ENCODE measurements at regions not wholly inside any gene's neighbourhood (a gene's known extent, or its start where the extent isn't known, plus 50 kb on each side); places are given as distances from the start of the nearest gene placed in this dataset.
"Not testable (repeated sequence)": the region's sequence is repeated elsewhere in the genome, so short reads cannot be mapped to it uniquely, and the experiment has no call there.

DNA sequence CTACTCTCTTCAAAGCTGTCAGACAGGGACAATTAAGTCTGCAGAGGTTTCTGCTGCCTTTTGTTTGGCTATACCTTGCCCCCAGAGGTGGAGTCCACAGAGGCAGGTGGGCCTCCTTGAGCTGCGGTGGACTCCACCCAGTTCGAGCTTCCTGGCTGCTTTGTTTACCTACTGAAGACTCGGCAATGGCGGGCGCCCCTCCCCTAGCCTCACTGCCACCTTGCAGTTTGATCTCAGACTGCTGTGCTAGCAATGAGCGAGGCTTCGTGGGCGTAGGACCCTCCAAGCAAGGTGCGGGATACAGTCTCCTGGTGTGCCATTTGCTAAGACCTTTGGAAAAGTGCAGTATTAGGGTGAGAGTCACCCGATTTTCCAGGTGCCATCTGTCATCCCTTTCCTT lies 124.9 kb downstream of the CRYBB2 start:
- TF ChIP-seq, protein P1, sequence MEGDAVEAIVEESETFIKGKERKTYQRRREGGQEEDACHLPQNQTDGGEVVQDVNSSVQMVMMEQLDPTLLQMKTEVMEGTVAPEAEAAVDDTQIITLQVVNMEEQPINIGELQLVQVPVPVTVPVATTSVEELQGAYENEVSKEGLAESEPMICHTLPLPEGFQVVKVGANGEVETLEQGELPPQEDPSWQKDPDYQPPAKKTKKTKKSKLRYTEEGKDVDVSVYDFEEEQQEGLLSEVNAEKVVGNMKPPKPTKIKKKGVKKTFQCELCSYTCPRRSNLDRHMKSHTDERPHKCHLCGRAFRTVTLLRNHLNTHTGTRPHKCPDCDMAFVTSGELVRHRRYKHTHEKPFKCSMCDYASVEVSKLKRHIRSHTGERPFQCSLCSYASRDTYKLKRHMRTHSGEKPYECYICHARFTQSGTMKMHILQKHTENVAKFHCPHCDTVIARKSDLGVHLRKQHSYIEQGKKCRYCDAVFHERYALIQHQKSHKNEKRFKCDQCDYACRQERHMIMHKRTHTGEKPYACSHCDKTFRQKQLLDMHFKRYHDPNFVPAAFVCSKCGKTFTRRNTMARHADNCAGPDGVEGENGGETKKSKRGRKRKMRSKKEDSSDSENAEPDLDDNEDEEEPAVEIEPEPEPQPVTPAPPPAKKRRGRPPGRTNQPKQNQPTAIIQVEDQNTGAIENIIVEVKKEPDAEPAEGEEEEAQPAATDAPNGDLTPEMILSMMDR (IDR thresholded peaks at IDR 0.05): not testable (repeated sequence)
- not testable (repeated sequence) for TF ChIP-seq POLR2A (IDR thresholded peaks at IDR 0.05)
